Central memory CD8-positive, alpha-beta T cell (primary cell): ENCODE measurements at regions not wholly inside any gene's neighbourhood (a gene's known extent, or its start where the extent isn't known, plus 50 kb on each side); places are given as distances from the start of the nearest gene placed in this dataset.

ENCODE experiments used
- ATAC-seq: fragments of 150-1000 bp; cut with Tn5 transposase; replicated peaks from 2 replicates; pipeline ENCODE4 v1.10.0; 2022; ENCODE audit warnings: mild to moderate bottlenecking, moderate FRiP score, moderate number of reproducible peaks; ENCODE audit not compliant: poor library complexity, severe bottlenecking; ENCODE audit errors: extremely low read depth
- DNase-seq, 2 donors: peaks; one replicate each; pipeline ENCODE4 v3.0.0; 2021; ENCODE audit warnings: low spot score in 2 of 2
- H3K27ac Mint-ChIP-seq: one replicate; pipeline ENCODE4 v1.8.0; 2022; ENCODE audit warnings: low read depth, mild to moderate bottlenecking, moderate library complexity, mixed read lengths
- H3K27me3 Mint-ChIP-seq: one replicate; pipeline ENCODE4 v1.8.0; 2022; ENCODE audit warnings: mixed read lengths
- H3K36me3 Mint-ChIP-seq: one replicate; pipeline ENCODE4 v1.8.0; 2022; ENCODE audit warnings: mild to moderate bottlenecking, moderate library complexity, mixed read lengths; ENCODE audit not compliant: insufficient read depth
- H3K4me1 Mint-ChIP-seq: one replicate; pipeline ENCODE4 v1.8.0; 2022; ENCODE audit warnings: mixed read lengths
- H3K4me3 Mint-ChIP-seq: one replicate; pipeline ENCODE4 v1.8.0; 2022; ENCODE audit warnings: mild to moderate bottlenecking, moderate library complexity, mixed read lengths
- H3K9me3 Mint-ChIP-seq: one replicate; pipeline ENCODE4 v1.8.0; 2022; ENCODE audit warnings: mixed read lengths

GRCh38 chr5:4927097-4927496 is 213.0 kb upstream of the ADAMTS16 start:
- Mint-ChIP-seq H3K27ac (no peak overlapping the region), H3K4me1 (no peaks in the 10 kb centered on the region), H3K27me3 (no peaks in the 10 kb centered on the region), H3K36me3 (no peaks in the 10 kb centered on the region), H3K9me3 (peaks cover 17% of the 10 kb centered on the region), H3K4me3 (no peak overlapping the region)
- DNase-seq (no peak), ATAC-seq (no peak)

- H3K4me1 Mint-ChIP-seq, result no peaks in the 10 kb centered on the region
- H3K36me3 Mint-ChIP-seq, result no peaks in the 10 kb centered on the region
- DNase-seq (no peak), ATAC-seq (no peak)
- H3K4me3 Mint-ChIP-seq, result no peak overlapping the region
- H3K27me3 Mint-ChIP-seq, result no peaks in the 10 kb centered on the region
- H3K27ac Mint-ChIP-seq, result no peak overlapping the region
- H3K9me3 Mint-ChIP-seq, result peaks cover 11% of the 10 kb centered on the region
Observed at GRCh38 chr5:4928409-4928808, 211.7 kb upstream of the ADAMTS16 start.

- H3K27ac Mint-ChIP-seq, result no peak overlapping the region
- no peak overlapping the region for H3K4me3 Mint-ChIP-seq
- no peak for DNase-seq
- no peaks in the 10 kb centered on the region for H3K36me3 Mint-ChIP-seq
- peaks cover 12% of the 10 kb centered on the region for H3K9me3 Mint-ChIP-seq
- no peaks in the 10 kb centered on the region for H3K27me3 Mint-ChIP-seq
- ATAC-seq, result no peak
- no peaks in the 10 kb centered on the region for H3K4me1 Mint-ChIP-seq
Observed at GRCh38 chr5:4929092-4929655, 211.0 kb upstream of the ADAMTS16 start.

- Mint-ChIP-seq H3K9me3 (no peaks in the 10 kb centered on the region), H3K4me3 (no peak overlapping the region), H3K27me3 (no peaks in the 10 kb centered on the region), H3K36me3 (no peaks in the 10 kb centered on the region), H3K27ac (no peak overlapping the region), H3K4me1 (no peaks in the 10 kb centered on the region)
- DNase-seq, result no peak
- ATAC-seq, result no peak
Observed at GRCh38 chr5:4939042-4939781, 200.9 kb upstream of the ADAMTS16 start.

GRCh38 chr5:4941161-4941560 is 199.0 kb upstream of the ADAMTS16 start:
- H3K27me3 Mint-ChIP-seq, result no peaks in the 10 kb centered on the region
- DNase-seq, result no peak
- no peak overlapping the region for H3K4me3 Mint-ChIP-seq
- ATAC-seq, result no peak
- H3K27ac Mint-ChIP-seq, result no peak overlapping the region
- H3K36me3 Mint-ChIP-seq, result no peaks in the 10 kb centered on the region
- no peaks in the 10 kb centered on the region for H3K4me1 Mint-ChIP-seq
- no peaks in the 10 kb centered on the region for H3K9me3 Mint-ChIP-seq

- Mint-ChIP-seq H3K27ac (no peak overlapping the region), H3K9me3 (peaks cover 6% of the 10 kb centered on the region), H3K27me3 (no peaks in the 10 kb centered on the region), H3K4me3 (no peak overlapping the region), H3K36me3 (no peaks in the 10 kb centered on the region), H3K4me1 (no peaks in the 10 kb centered on the region)
- no peak for DNase-seq
- no peak for ATAC-seq
Observed at GRCh38 chr5:4941957-4942830, 197.9 kb upstream of the ADAMTS16 start.

GRCh38 chr5:4942831-4943178 is 197.3 kb upstream of the ADAMTS16 start:
- H3K4me3 Mint-ChIP-seq, result no peak overlapping the region

GRCh38 chr5:4945296-4945695 is 194.8 kb upstream of the ADAMTS16 start:
- Mint-ChIP-seq H3K27me3 (no peaks in the 10 kb centered on the region), H3K36me3 (no peaks in the 10 kb centered on the region), H3K4me3 (no peak overlapping the region), H3K9me3 (peaks cover 8% of the 10 kb centered on the region), H3K4me1 (no peaks in the 10 kb centered on the region), H3K27ac (no peak overlapping the region)
- DNase-seq (no peak), ATAC-seq (no peak)

More at GRCh38 chr5:4942831-4943178, 197.3 kb upstream of the ADAMTS16 start:
- Mint-ChIP-seq H3K9me3 (peaks cover 8% of the 10 kb centered on the region), H3K27me3 (no peaks in the 10 kb centered on the region), H3K27ac (no peak overlapping the region), H3K4me1 (no peaks in the 10 kb centered on the region), H3K36me3 (no peaks in the 10 kb centered on the region)
- no peak for DNase-seq
- ATAC-seq, result no peak

- no peak overlapping the region for H3K27ac Mint-ChIP-seq
- H3K9me3 Mint-ChIP-seq, result peaks cover 8% of the 10 kb centered on the region
- H3K4me3 Mint-ChIP-seq, result no peak overlapping the region
- H3K36me3 Mint-ChIP-seq, result no peaks in the 10 kb centered on the region
- H3K4me1 Mint-ChIP-seq, result no peaks in the 10 kb centered on the region
- DNase-seq (no peak), ATAC-seq (no peak)
- H3K27me3 Mint-ChIP-seq, result no peaks in the 10 kb centered on the region
Observed at GRCh38 chr5:4947106-4947505, 193.0 kb upstream of the ADAMTS16 start.

GRCh38 chr5:4947893-4948536 is 192.1 kb upstream of the ADAMTS16 start:
- no peaks in the 10 kb centered on the region for H3K27me3 Mint-ChIP-seq
- DNase-seq (no peak), ATAC-seq (no peak)
- H3K9me3 Mint-ChIP-seq, result peaks cover 8% of the 10 kb centered on the region
- no peak overlapping the region for H3K27ac Mint-ChIP-seq
- no peaks in the 10 kb centered on the region for H3K36me3 Mint-ChIP-seq
- no peaks in the 10 kb centered on the region for H3K4me1 Mint-ChIP-seq
- no peak overlapping the region for H3K4me3 Mint-ChIP-seq

- no peak for ATAC-seq
Observed at GRCh38 chr5:4949108-4949507, 191.0 kb upstream of the ADAMTS16 start.

GRCh38 chr5:4953576-4953975 is 186.6 kb upstream of the ADAMTS16 start:
- Mint-ChIP-seq H3K36me3 (no peaks in the 10 kb centered on the region), H3K4me1 (no peaks in the 10 kb centered on the region), H3K27me3 (no peaks in the 10 kb centered on the region), H3K9me3 (peaks cover 11% of the 10 kb centered on the region), H3K4me3 (no peak overlapping the region), H3K27ac (no peak overlapping the region)
- DNase-seq (no peak), ATAC-seq (no peak)

More at GRCh38 chr5:4949108-4949507, 191.0 kb upstream of the ADAMTS16 start:
- peaks cover 8% of the 10 kb centered on the region for H3K9me3 Mint-ChIP-seq
- H3K4me1 Mint-ChIP-seq, result no peaks in the 10 kb centered on the region
- H3K36me3 Mint-ChIP-seq, result no peaks in the 10 kb centered on the region
- H3K4me3 Mint-ChIP-seq, result no peak overlapping the region
- DNase-seq, result no peak
- no peaks in the 10 kb centered on the region for H3K27me3 Mint-ChIP-seq
- no peak overlapping the region for H3K27ac Mint-ChIP-seq
